Transverse colon (tissue), 3 donors: ENCODE measurements at regions not wholly inside any gene's neighbourhood (a gene's known extent, or its start where the extent isn't known, plus 50 kb on each side); places are given as distances from the start of the nearest gene placed in this dataset.

Source experiments
- EP300 ChIP-seq: sonication (generic); formaldehyde crosslinking; IDR thresholded peaks from one replicate; pipeline ENCODE4 v1.6.1; 2017; ENCODE audit warnings: antibody characterized with exemption, low read depth
- TF ChIP-seq, protein P1 (sequence below), 5 experiments: fragments of 200-600 bp in 3 of 5; fragments of 450-650 bp in 2 of 5; sonication (generic) in 3 of 5; IDR thresholded peaks; 1 replicate in 2 of 5; 2 replicates in 3 of 5; pipeline ENCODE4 v1.5.1; 2016 to 2017; ENCODE audit warnings: antibody characterized with exemption in 5 of 5, inconsistent platforms in 3 of 5, mild to moderate bottlenecking in 2 of 5, moderate library complexity in 1 of 5

- TF ChIP-seq, protein P1, sequence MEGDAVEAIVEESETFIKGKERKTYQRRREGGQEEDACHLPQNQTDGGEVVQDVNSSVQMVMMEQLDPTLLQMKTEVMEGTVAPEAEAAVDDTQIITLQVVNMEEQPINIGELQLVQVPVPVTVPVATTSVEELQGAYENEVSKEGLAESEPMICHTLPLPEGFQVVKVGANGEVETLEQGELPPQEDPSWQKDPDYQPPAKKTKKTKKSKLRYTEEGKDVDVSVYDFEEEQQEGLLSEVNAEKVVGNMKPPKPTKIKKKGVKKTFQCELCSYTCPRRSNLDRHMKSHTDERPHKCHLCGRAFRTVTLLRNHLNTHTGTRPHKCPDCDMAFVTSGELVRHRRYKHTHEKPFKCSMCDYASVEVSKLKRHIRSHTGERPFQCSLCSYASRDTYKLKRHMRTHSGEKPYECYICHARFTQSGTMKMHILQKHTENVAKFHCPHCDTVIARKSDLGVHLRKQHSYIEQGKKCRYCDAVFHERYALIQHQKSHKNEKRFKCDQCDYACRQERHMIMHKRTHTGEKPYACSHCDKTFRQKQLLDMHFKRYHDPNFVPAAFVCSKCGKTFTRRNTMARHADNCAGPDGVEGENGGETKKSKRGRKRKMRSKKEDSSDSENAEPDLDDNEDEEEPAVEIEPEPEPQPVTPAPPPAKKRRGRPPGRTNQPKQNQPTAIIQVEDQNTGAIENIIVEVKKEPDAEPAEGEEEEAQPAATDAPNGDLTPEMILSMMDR (IDR thresholded peaks at IDR 0.05) = no peak
- TF ChIP-seq EP300 = no peak
These were observed 127.6 kb upstream of the NANOS1 start for GRCh38 chr10:118901906-118902305.
